NCI-H446 treated with DMSO at 0.1 percent for 48 hours (cell line): ENCODE measurements at regions not wholly inside any gene's neighbourhood (a gene's known extent, or its start where the extent isn't known, plus 50 kb on each side); places are given as distances from the start of the nearest gene placed in this dataset.
A peak's percentile ranks its signal among the peaks of the same experiment; 100 is the strongest.
"Not testable (repeated sequence)": the region's sequence is repeated elsewhere in the genome, so short reads cannot be mapped to it uniquely, and the experiment has no call there.

Experiments used
- DNase-seq: peaks from one replicate; lab custom pipeline; 2025; lab: John Stamatoyannopoulos, UW

GRCh38 chr5:117304512-117305107 lies 730.0 kb upstream of the SEMA6A start:
- not testable (repeated sequence) for DNase-seq

- no peak for DNase-seq
These were observed 728.3 kb upstream of the SEMA6A start for GRCh38 chr5:117302949-117303348.

- DNase-seq = no peak
These were observed 727.9 kb upstream of the SEMA6A start for GRCh38 chr5:117302473-117302872.

- no peak for DNase-seq
These were observed 725.3 kb upstream of the SEMA6A start for GRCh38 chr5:117299936-117300328.

- no peak for DNase-seq
These were observed 724.8 kb upstream of the SEMA6A start for GRCh38 chr5:117299224-117299935.

- DNase-seq = no peak
These were observed 722.2 kb upstream of the SEMA6A start for GRCh38 chr5:117296872-117297271.

- DNase-seq = no peak
These were observed 721.3 kb upstream of the SEMA6A start for GRCh38 chr5:117295941-117296340.

GRCh38 chr5:117286813-117287212 lies 712.2 kb upstream of the SEMA6A start:
- DNase-seq = no peak

GRCh38 chr5:117271656-117272055 lies 697.0 kb upstream of the SEMA6A start:
- DNase-seq = no peak

- peak; percentile 22 for DNase-seq
These were observed 691.7 kb upstream of the SEMA6A start for GRCh38 chr5:117266280-117266679.

- no peak for DNase-seq
These were observed 688.6 kb upstream of the SEMA6A start for GRCh38 chr5:117263231-117263630.

GRCh38 chr5:117262572-117263131 lies 688.0 kb upstream of the SEMA6A start:
- DNase-seq = no peak

GRCh38 chr5:117261948-117262571 lies 687.4 kb upstream of the SEMA6A start:
- no peak for DNase-seq

GRCh38 chr5:117255211-117256027 lies 680.8 kb upstream of the SEMA6A start:
- no peak for DNase-seq

- no peak for DNase-seq
These were observed 677.9 kb upstream of the SEMA6A start for GRCh38 chr5:117252566-117252965.

- no peak for DNase-seq
These were observed 674.6 kb upstream of the SEMA6A start for GRCh38 chr5:117249086-117249815.

- DNase-seq = no peak
These were observed 671.8 kb upstream of the SEMA6A start for GRCh38 chr5:117246424-117246823.

GRCh38 chr5:117245130-117245529 lies 670.5 kb upstream of the SEMA6A start:
- no peak for DNase-seq

- no peak for DNase-seq
These were observed 667.4 kb upstream of the SEMA6A start for GRCh38 chr5:117242028-117242427.

GRCh38 chr5:117236941-117237340 lies 662.3 kb upstream of the SEMA6A start:
- no peak for DNase-seq

GRCh38 chr5:117235786-117236185 lies 661.2 kb upstream of the SEMA6A start:
- no peak for DNase-seq

- DNase-seq = no peak
These were observed 655.8 kb upstream of the SEMA6A start for GRCh38 chr5:117230375-117230774.
